ENCODE measurements at regions not wholly inside any gene's neighbourhood (a gene's known extent, or its start where the extent isn't known, plus 50 kb on each side); places are given as distances from the start of the nearest gene placed in this dataset.

- Histone ChIP-seq H4K20me1 (ENCODE audit: insufficient read depth, low read length) (no peaks in the 10 kb centered on the region), H2AFZ (ENCODE audit: low read length) (no peak overlapping the region), H3K4me2 (ENCODE audit: insufficient read depth, low read length) (no peak overlapping the region), H3K27me3 (ENCODE audit: insufficient read depth, low read length) (no peaks in the 10 kb centered on the region), H3K9me3 (ENCODE audit: low read depth, low read length) (no peaks in the 10 kb centered on the region), H3K36me3 (ENCODE audit: insufficient read depth, low read length) (no peaks in the 10 kb centered on the region), H3K4me3 (ENCODE audit: insufficient read depth, low read length) (no peak overlapping the region), H3K27ac (ENCODE audit: low read depth, low read length) (no peak overlapping the region), H3K4me1 (ENCODE audit: insufficient read depth, low read length) (no peaks in the 10 kb centered on the region), H3K79me2 (ENCODE audit: insufficient read depth, low read length) (no peaks in the 10 kb centered on the region)
- DNase-seq (ENCODE audit: insufficient read length, low spot score, missing footprints): no peak
- no peak for TF ChIP-seq CTCF (IDR thresholded peaks at IDR 0.05; ENCODE audit: extremely low read depth, low read depth, low read length)
These were observed 113.0 kb upstream of the ZNF648 start for GRCh38 chr1:182174513-182174855.

GRCh38 chr1:182173808-182174512, 112.4 kb upstream of the ZNF648 start:
- Histone ChIP-seq H3K4me2 (ENCODE audit: insufficient read depth, low read length) (no peak overlapping the region), H4K20me1 (ENCODE audit: insufficient read depth, low read length) (no peaks in the 10 kb centered on the region), H3K27ac (ENCODE audit: low read depth, low read length) (no peak overlapping the region), H3K9me3 (ENCODE audit: low read depth, low read length) (no peaks in the 10 kb centered on the region), H3K36me3 (ENCODE audit: insufficient read depth, low read length) (no peaks in the 10 kb centered on the region), H3K4me3 (ENCODE audit: insufficient read depth, low read length) (no peak overlapping the region), H3K4me1 (ENCODE audit: insufficient read depth, low read length) (no peaks in the 10 kb centered on the region), H3K27me3 (ENCODE audit: insufficient read depth, low read length) (no peaks in the 10 kb centered on the region), H2AFZ (ENCODE audit: low read length) (no peak overlapping the region), H3K79me2 (ENCODE audit: insufficient read depth, low read length) (no peaks in the 10 kb centered on the region)
- no peak for TF ChIP-seq CTCF (IDR thresholded peaks at IDR 0.05; ENCODE audit: extremely low read depth, low read depth, low read length)
- DNase-seq (ENCODE audit: insufficient read length, low spot score, missing footprints): no peak

DNA sequence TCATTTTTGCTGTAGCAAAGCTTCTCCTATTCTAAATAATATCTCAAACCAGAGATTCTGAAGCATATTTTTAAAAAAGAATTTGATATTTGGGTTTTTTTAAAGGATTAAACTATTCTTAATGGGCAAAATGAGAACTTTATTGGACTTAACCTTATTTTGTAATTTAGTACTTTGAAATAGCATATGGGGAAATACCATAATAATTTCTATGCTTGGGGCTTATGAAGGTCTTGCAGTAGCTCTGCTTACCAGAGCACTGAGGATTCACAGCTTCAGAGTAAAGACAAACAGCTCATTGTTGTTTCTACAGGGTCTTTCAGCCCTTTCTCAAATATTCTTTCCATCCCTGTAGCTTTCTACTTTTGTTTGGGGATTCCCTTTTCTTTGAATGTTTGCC, 111.2 kb upstream of the ZNF648 start:
- no peaks in the 10 kb centered on the region for H3K9me3 ChIP-seq (ENCODE audit: low read depth, low read length)
- DNase-seq (ENCODE audit: insufficient read length, low spot score, missing footprints): no peak
- no peaks in the 10 kb centered on the region for H3K27me3 ChIP-seq (ENCODE audit: insufficient read depth, low read length)
- H3K4me2 ChIP-seq (ENCODE audit: insufficient read depth, low read length): no peak overlapping the region
- H4K20me1 ChIP-seq (ENCODE audit: insufficient read depth, low read length): no peaks in the 10 kb centered on the region
- H2AFZ ChIP-seq (ENCODE audit: low read length): no peak overlapping the region
- H3K27ac ChIP-seq (ENCODE audit: low read depth, low read length): no peak overlapping the region
- H3K36me3 ChIP-seq (ENCODE audit: insufficient read depth, low read length): no peaks in the 10 kb centered on the region
- TF ChIP-seq CTCF (IDR thresholded peaks at IDR 0.05; ENCODE audit: extremely low read depth, low read depth, low read length): no peak
- H3K4me1 ChIP-seq (ENCODE audit: insufficient read depth, low read length): no peaks in the 10 kb centered on the region
- H3K79me2 ChIP-seq (ENCODE audit: insufficient read depth, low read length): no peaks in the 10 kb centered on the region
- no peak overlapping the region for H3K4me3 ChIP-seq (ENCODE audit: insufficient read depth, low read length)

- Histone ChIP-seq H2AFZ (ENCODE audit: low read length) (no peak overlapping the region), H3K4me1 (ENCODE audit: insufficient read depth, low read length) (no peaks in the 10 kb centered on the region), H3K79me2 (ENCODE audit: insufficient read depth, low read length) (no peaks in the 10 kb centered on the region), H3K9me3 (ENCODE audit: low read depth, low read length) (no peaks in the 10 kb centered on the region), H4K20me1 (ENCODE audit: insufficient read depth, low read length) (no peaks in the 10 kb centered on the region), H3K4me3 (ENCODE audit: insufficient read depth, low read length) (no peak overlapping the region), H3K27me3 (ENCODE audit: insufficient read depth, low read length) (no peaks in the 10 kb centered on the region), H3K4me2 (ENCODE audit: insufficient read depth, low read length) (no peak overlapping the region), H3K36me3 (ENCODE audit: insufficient read depth, low read length) (no peaks in the 10 kb centered on the region), H3K27ac (ENCODE audit: low read depth, low read length) (no peak overlapping the region)
- no peak for DNase-seq (ENCODE audit: insufficient read length, low spot score, missing footprints)
- TF ChIP-seq CTCF (IDR thresholded peaks at IDR 0.05; ENCODE audit: extremely low read depth, low read depth, low read length): no peak
These were observed 109.5 kb upstream of the ZNF648 start for GRCh38 chr1:182170891-182171461.

Data from osteoblast (primary cell).